M059J (cell line): ENCODE measurements at regions not wholly inside any gene's neighbourhood (a gene's known extent, or its start where the extent isn't known, plus 50 kb on each side); places are given as distances from the start of the nearest gene placed in this dataset.
"Not testable (repeated sequence)": the region's sequence is repeated elsewhere in the genome, so short reads cannot be mapped to it uniquely, and the experiment has no call there.

Experiments used
- DNase-seq: peaks from one replicate; pipeline ENCODE4 v3.0.0-alpha.2; 2012; ENCODE audit warnings: low read depth

- DNase-seq, result peak; percentile 1
These were observed 77.2 kb upstream of the GALNT7 start for GRCh38 chr4:173091362-173091761.

GRCh38 chr4:173091958-173092357, 76.7 kb upstream of the GALNT7 start:
- DNase-seq, result no peak

GRCh38 chr4:173093361-173093760, 75.2 kb upstream of the GALNT7 start:
- no peak for DNase-seq

- DNase-seq, result no peak
These were observed 73.7 kb upstream of the GALNT7 start for GRCh38 chr4:173094739-173095421.

GRCh38 chr4:173099447-173099846, 69.2 kb upstream of the GALNT7 start:
- not testable (repeated sequence) for DNase-seq

GRCh38 chr4:173111031-173111430, 57.6 kb upstream of the GALNT7 start:
- DNase-seq, result no peak

GRCh38 chr4:173117430-173117829, 51.2 kb upstream of the GALNT7 start:
- not testable (repeated sequence) for DNase-seq
